ENCODE measurements at regions not wholly inside any gene's neighbourhood (a gene's known extent, or its start where the extent isn't known, plus 50 kb on each side); places are given as distances from the start of the nearest gene placed in this dataset.

DNA sequence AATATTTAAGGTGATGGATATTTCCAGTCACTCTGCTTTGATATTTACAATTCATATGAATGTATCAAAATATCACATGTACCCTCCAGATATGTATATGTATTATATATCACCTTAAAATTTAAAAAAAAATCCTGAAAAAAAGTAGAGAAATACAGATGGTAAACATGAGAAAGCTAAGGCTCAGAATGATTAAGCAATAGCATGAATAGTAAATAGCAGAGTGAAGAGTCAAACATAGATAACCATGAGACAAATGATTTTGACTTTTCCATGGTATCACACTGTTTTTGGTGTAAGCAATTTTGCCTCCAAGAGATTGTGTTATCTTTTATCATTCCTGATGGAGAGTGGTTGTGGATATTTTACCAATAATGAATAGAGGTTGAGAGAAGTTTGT lies 868.8 kb downstream of the CDH11 start:
- no peaks in the 10 kb centered on the region for H3K27me3 ChIP-seq (ENCODE audit: control insufficient read depth, insufficient read depth, low read length)
- H3K4me3 ChIP-seq (ENCODE audit: low read length) = no peak overlapping the region
- no peak overlapping the region for H3K9ac ChIP-seq (ENCODE audit: low read length)
- H3K9me3 ChIP-seq (ENCODE audit: control insufficient read depth, low read depth, low read length) = no peaks in the 10 kb centered on the region
- no peak overlapping the region for H3K27ac ChIP-seq (ENCODE audit: low read length)
- no peaks in the 10 kb centered on the region for H3K4me1 ChIP-seq (ENCODE audit: control insufficient read depth, low read depth, low read length)
- H3K36me3 ChIP-seq (ENCODE audit: control insufficient read depth, low read depth, low read length) = no peaks in the 10 kb centered on the region

DNA sequence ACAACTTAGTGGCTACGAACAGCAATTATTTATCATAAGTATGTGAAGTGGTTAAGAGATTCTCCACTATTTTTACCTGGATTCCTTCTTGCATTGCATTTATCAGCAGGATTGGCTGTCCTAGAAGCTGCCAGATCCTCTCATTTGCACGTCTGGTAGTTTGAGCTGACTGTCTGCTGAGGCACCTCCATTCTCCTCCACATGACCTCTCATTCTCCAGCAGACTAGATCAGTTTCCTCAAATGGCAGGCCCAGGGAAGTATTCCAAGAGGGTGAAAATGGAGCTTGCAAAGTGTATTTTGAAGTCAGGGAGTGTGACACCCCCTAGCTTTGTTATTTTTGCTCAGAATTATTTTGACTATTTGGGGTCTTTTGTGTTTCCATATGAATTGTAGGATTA lies 870.1 kb downstream of the CDH11 start:
- H3K36me3 ChIP-seq (ENCODE audit: control insufficient read depth, low read depth, low read length) = no peaks in the 10 kb centered on the region
- H3K27me3 ChIP-seq (ENCODE audit: control insufficient read depth, insufficient read depth, low read length) = no peaks in the 10 kb centered on the region
- H3K27ac ChIP-seq (ENCODE audit: low read length) = no peak overlapping the region
- no peaks in the 10 kb centered on the region for H3K9me3 ChIP-seq (ENCODE audit: control insufficient read depth, low read depth, low read length)
- H3K4me1 ChIP-seq (ENCODE audit: control insufficient read depth, low read depth, low read length) = no peaks in the 10 kb centered on the region
- H3K9ac ChIP-seq (ENCODE audit: low read length) = no peak overlapping the region
- no peak overlapping the region for H3K4me3 ChIP-seq (ENCODE audit: low read length)

GRCh38 chr16:64250866-64251265 lies 871.0 kb downstream of the CDH11 start:
- no peaks in the 10 kb centered on the region for H3K36me3 ChIP-seq (ENCODE audit: control insufficient read depth, low read depth, low read length)
- H3K27ac ChIP-seq (ENCODE audit: low read length) = no peak overlapping the region

DNA sequence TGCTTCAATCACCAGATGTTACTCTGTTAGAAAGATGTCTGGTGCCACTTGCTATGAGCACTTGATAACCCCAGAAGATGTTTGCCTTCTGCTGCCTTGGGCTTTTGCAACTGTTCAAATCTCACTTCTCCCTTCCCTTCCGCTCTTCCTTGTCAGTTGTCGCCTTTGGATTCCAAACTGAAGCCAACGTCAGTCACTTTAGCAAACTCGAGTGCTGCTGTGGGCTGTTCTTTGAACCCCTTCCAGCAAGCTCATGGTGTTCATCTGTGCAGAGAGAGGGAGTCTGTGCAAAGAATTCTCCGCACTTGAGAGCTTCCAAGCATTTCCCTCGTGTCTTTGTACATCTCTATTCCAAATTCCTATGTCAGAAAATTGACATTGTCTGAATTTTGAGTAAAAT lies 879.4 kb downstream of the CDH11 start:
- Histone ChIP-seq H3K27ac (ENCODE audit: low read length) (no peak overlapping the region), H3K4me3 (ENCODE audit: low read length) (no peak overlapping the region), H3K9me3 (ENCODE audit: control insufficient read depth, low read depth, low read length) (no peaks in the 10 kb centered on the region), H3K4me1 (ENCODE audit: control insufficient read depth, low read depth, low read length) (no peaks in the 10 kb centered on the region), H3K27me3 (ENCODE audit: control insufficient read depth, insufficient read depth, low read length) (no peaks in the 10 kb centered on the region), H3K9ac (ENCODE audit: low read length) (no peak overlapping the region), H3K36me3 (ENCODE audit: control insufficient read depth, low read depth, low read length) (no peaks in the 10 kb centered on the region)

More at GRCh38 chr16:64250866-64251265, 871.0 kb downstream of the CDH11 start:
- Histone ChIP-seq H3K4me3 (ENCODE audit: low read length) (no peak overlapping the region), H3K9ac (ENCODE audit: low read length) (no peak overlapping the region), H3K9me3 (ENCODE audit: control insufficient read depth, low read depth, low read length) (no peaks in the 10 kb centered on the region), H3K4me1 (ENCODE audit: control insufficient read depth, low read depth, low read length) (no peaks in the 10 kb centered on the region), H3K27me3 (ENCODE audit: control insufficient read depth, insufficient read depth, low read length) (no peaks in the 10 kb centered on the region)

- Histone ChIP-seq H3K27me3 (ENCODE audit: control insufficient read depth, insufficient read depth, low read length) (no peaks in the 10 kb centered on the region), H3K36me3 (ENCODE audit: control insufficient read depth, low read depth, low read length) (no peaks in the 10 kb centered on the region), H3K27ac (ENCODE audit: low read length) (no peak overlapping the region), H3K4me1 (ENCODE audit: control insufficient read depth, low read depth, low read length) (no peaks in the 10 kb centered on the region), H3K9ac (ENCODE audit: low read length) (no peak overlapping the region), H3K9me3 (ENCODE audit: control insufficient read depth, low read depth, low read length) (no peaks in the 10 kb centered on the region), H3K4me3 (ENCODE audit: low read length) (no peak overlapping the region)
Observed at GRCh38 chr16:64240586-64240985, 881.3 kb downstream of the CDH11 start.

DNA sequence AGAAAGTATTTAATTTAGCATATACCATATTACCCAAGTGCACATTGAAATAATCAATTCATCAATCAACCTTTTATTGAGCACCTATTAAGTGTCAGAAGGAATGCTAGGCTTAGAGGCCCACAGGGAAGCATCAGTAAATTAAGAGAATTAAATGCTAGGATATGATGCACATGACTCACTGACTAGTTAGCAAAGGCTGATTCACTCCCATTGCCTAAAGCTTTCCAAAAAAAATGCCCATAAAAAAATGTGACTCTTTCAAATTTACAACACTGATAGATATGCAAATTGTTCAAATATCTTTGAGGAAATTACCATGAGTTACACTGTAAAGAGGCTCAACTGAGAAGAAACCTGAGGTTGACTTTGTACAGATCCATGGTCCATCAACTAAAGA lies 883.3 kb downstream of the CDH11 start:
- Histone ChIP-seq H3K4me1 (ENCODE audit: control insufficient read depth, low read depth, low read length) (no peaks in the 10 kb centered on the region), H3K36me3 (ENCODE audit: control insufficient read depth, low read depth, low read length) (no peaks in the 10 kb centered on the region), H3K4me3 (ENCODE audit: low read length) (no peak overlapping the region), H3K9me3 (ENCODE audit: control insufficient read depth, low read depth, low read length) (no peaks in the 10 kb centered on the region), H3K27ac (ENCODE audit: low read length) (no peak overlapping the region), H3K27me3 (ENCODE audit: control insufficient read depth, insufficient read depth, low read length) (no peaks in the 10 kb centered on the region), H3K9ac (ENCODE audit: low read length) (no peak overlapping the region)

GRCh38 chr16:64236316-64236715 lies 885.5 kb downstream of the CDH11 start:
- Histone ChIP-seq H3K9me3 (ENCODE audit: control insufficient read depth, low read depth, low read length) (no peaks in the 10 kb centered on the region), H3K4me3 (ENCODE audit: low read length) (no peak overlapping the region), H3K9ac (ENCODE audit: low read length) (no peak overlapping the region), H3K36me3 (ENCODE audit: control insufficient read depth, low read depth, low read length) (no peaks in the 10 kb centered on the region), H3K27ac (ENCODE audit: low read length) (no peak overlapping the region), H3K4me1 (ENCODE audit: control insufficient read depth, low read depth, low read length) (no peaks in the 10 kb centered on the region), H3K27me3 (ENCODE audit: control insufficient read depth, insufficient read depth, low read length) (no peaks in the 10 kb centered on the region)

- H3K27me3 ChIP-seq (ENCODE audit: control insufficient read depth, insufficient read depth, low read length) = no peaks in the 10 kb centered on the region
- no peak overlapping the region for H3K4me3 ChIP-seq (ENCODE audit: low read length)
- no peaks in the 10 kb centered on the region for H3K9me3 ChIP-seq (ENCODE audit: control insufficient read depth, low read depth, low read length)
- no peak overlapping the region for H3K9ac ChIP-seq (ENCODE audit: low read length)
- H3K27ac ChIP-seq (ENCODE audit: low read length) = no peak overlapping the region
- H3K36me3 ChIP-seq (ENCODE audit: control insufficient read depth, low read depth, low read length) = no peaks in the 10 kb centered on the region
- H3K4me1 ChIP-seq (ENCODE audit: control insufficient read depth, low read depth, low read length) = no peaks in the 10 kb centered on the region
Observed at GRCh38 chr16:64234200-64234599, 887.7 kb downstream of the CDH11 start.

DNA sequence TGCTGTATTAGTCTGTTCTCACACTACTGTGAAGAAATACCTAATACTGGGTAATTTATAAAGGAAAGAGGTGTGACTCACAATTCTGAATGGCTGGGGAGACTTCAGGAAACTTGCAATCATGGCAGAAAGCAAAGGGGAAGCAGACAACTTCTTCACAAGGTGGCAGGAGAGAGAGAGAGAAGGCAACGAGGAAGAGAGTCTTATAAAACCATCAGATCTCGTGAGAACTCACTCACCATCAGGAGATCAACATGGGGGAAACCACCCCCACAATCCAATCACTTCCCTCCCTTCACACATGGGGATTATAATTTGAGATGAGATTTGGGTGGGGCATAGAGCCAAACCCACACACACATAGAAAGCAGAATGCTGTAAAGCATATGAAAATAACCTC lies 896.2 kb downstream of the CDH11 start:
- Histone ChIP-seq H3K4me1 (ENCODE audit: control insufficient read depth, low read depth, low read length) (no peaks in the 10 kb centered on the region), H3K36me3 (ENCODE audit: control insufficient read depth, low read depth, low read length) (no peaks in the 10 kb centered on the region), H3K4me3 (ENCODE audit: low read length) (no peak overlapping the region), H3K9me3 (ENCODE audit: control insufficient read depth, low read depth, low read length) (no peaks in the 10 kb centered on the region), H3K27me3 (ENCODE audit: control insufficient read depth, insufficient read depth, low read length) (no peaks in the 10 kb centered on the region), H3K27ac (ENCODE audit: low read length) (no peak overlapping the region), H3K9ac (ENCODE audit: low read length) (no peak overlapping the region)

DNA sequence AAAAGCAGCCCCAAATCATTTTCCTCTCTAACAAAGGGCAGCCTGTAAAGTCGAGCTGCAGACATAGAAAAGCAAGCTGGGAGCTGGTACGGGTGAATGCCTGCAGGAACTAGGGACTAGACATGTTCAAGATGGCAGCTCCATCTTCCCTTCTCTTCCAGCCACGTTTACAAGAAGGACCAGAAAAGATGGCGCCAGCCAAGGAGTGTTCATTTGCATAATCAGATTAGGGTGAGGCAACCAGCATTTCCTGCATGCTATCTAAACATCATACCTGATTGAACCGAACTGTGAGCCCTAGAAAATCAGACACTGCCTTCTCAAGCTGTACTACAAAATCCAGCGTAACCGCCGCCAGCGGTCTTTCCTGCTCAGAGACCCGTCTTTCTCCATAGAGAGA lies 896.8 kb downstream of the CDH11 start:
- Histone ChIP-seq H3K9ac (ENCODE audit: low read length) (no peak overlapping the region), H3K9me3 (ENCODE audit: control insufficient read depth, low read depth, low read length) (no peaks in the 10 kb centered on the region), H3K27ac (ENCODE audit: low read length) (no peak overlapping the region), H3K4me3 (ENCODE audit: low read length) (no peak overlapping the region), H3K4me1 (ENCODE audit: control insufficient read depth, low read depth, low read length) (no peaks in the 10 kb centered on the region), H3K27me3 (ENCODE audit: control insufficient read depth, insufficient read depth, low read length) (no peaks in the 10 kb centered on the region), H3K36me3 (ENCODE audit: control insufficient read depth, low read depth, low read length) (no peaks in the 10 kb centered on the region)

DNA sequence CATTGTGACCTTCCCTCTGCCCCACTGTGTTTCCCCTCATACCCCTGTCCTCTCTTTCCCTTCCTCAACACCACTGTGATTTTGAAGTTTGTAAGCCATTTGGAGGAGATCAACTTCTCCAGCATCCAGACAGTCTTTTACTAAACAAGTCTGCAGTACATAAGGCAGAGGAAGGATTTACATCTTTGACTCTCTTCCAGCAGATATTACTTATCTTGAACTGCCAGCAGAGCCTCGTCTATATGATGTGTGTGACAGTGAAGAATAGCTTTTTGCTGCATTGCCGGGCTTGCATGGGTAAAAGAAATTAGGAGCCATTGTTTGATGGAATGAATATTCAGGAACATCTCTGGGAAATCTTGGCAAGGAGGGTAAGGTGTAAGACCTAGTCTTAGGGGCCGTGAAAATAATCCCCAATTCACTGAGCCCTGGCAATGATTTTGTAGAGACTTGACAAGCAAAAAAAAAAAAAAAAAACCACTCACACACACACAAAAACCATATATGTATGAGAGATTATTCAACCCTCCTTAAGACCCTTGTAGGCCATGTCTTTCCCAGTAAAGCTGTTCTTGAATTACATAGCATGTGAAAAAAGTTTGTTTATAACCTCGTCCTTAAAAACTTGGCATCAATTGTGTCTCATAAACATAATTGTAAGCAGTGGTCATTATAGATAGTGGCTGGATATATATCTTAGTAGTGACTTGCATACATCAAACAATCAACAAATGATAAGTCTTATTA lies 903.9 kb downstream of the CDH11 start:
- no peak overlapping the region for H3K9ac ChIP-seq (ENCODE audit: low read length)
- H3K36me3 ChIP-seq (ENCODE audit: control insufficient read depth, low read depth, low read length) = no peaks in the 10 kb centered on the region
- no peaks in the 10 kb centered on the region for H3K27me3 ChIP-seq (ENCODE audit: control insufficient read depth, insufficient read depth, low read length)
- H3K27ac ChIP-seq (ENCODE audit: low read length) = no peak overlapping the region
- H3K9me3 ChIP-seq (ENCODE audit: control insufficient read depth, low read depth, low read length) = no peaks in the 10 kb centered on the region
- no peak overlapping the region for H3K4me3 ChIP-seq (ENCODE audit: low read length)
- no peaks in the 10 kb centered on the region for H3K4me1 ChIP-seq (ENCODE audit: control insufficient read depth, low read depth, low read length)

DNA sequence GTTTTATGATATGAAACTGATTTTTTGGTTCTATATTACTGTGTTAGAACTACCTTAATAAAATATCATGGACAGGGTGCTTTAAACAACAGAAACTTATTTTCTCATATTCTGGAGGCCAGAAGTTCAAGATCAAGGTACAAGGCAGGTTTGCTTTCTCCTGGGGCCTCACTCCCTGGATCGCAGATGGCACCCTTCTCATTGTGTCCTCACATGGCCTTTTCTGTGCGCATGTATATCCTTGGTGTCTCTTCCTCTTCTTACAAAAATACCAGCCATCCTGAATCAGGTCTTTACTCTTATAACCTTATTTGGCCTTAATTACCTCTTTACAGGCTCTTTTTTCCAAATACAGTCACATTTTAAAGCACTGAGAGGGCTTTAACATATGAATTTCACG lies 906.1 kb downstream of the CDH11 start:
- Histone ChIP-seq H3K27me3 (ENCODE audit: control insufficient read depth, insufficient read depth, low read length) (no peaks in the 10 kb centered on the region), H3K36me3 (ENCODE audit: control insufficient read depth, low read depth, low read length) (no peaks in the 10 kb centered on the region), H3K4me1 (ENCODE audit: control insufficient read depth, low read depth, low read length) (no peaks in the 10 kb centered on the region), H3K4me3 (ENCODE audit: low read length) (no peak overlapping the region), H3K9ac (ENCODE audit: low read length) (no peak overlapping the region), H3K27ac (ENCODE audit: low read length) (no peak overlapping the region), H3K9me3 (ENCODE audit: control insufficient read depth, low read depth, low read length) (no peaks in the 10 kb centered on the region)
